Psoas muscle (tissue), 7 donors: ENCODE measurements at regions not wholly inside any gene's neighbourhood (a gene's known extent, or its start where the extent isn't known, plus 50 kb on each side); places are given as distances from the start of the nearest gene placed in this dataset.

ENCODE experiments used
- ATAC-seq, 4 donors: fragments of 200-7000 bp; cut with Tn5 transposase; one replicate each; pipeline ENCODE4 v1.9.1; 2020; ENCODE audit warnings: moderate library complexity in 3 of 4, mild to moderate bottlenecking in 2 of 4
- DNase-seq, 2 donors: peaks; one replicate each; pipeline ENCODE4 v3.0.0-alpha.2; 2020
- H3K27ac ChIP-seq: fragments of 200-600 bp; one replicate; pipeline ENCODE4 v1.8.0; 2022
- H3K27me3 ChIP-seq, 3 donors: fragments of 200-600 bp in 1 of 3; one replicate each; pipeline versions ENCODE4 v1.6.1 to v1.8.0; 2013 to 2022; ENCODE audit warnings: low read length in 2 of 3, mild to moderate bottlenecking in 2 of 3, moderate library complexity in 1 of 3; ENCODE audit not compliant: insufficient read depth in 3 of 3
- H3K36me3 ChIP-seq, 2 donors: fragments of 200-600 bp in 1 of 2; one replicate each; pipeline versions ENCODE4 v1.6.1 to v1.8.0; 2013 to 2022; ENCODE audit warnings: low read depth in 1 of 2, mild to moderate bottlenecking in 1 of 2, moderate library complexity in 1 of 2; ENCODE audit not compliant: insufficient read depth in 1 of 2
- H3K4me1 ChIP-seq: fragments of 200-600 bp; one replicate; pipeline ENCODE4 v1.8.0; 2022
- H3K4me3 ChIP-seq: fragments of 200-600 bp; one replicate; pipeline ENCODE4 v1.8.0; 2022; ENCODE audit warnings: mild to moderate bottlenecking
- H3K9me3 ChIP-seq: fragments of 200-600 bp; one replicate; pipeline ENCODE4 v1.8.0; 2022
- WGBS, 3 donors: extraction: QIAGEN DNeasy Blood & Tissue Kit; methylation state at CpG; one replicate each; pipeline versions ENCODE4 v1.1.6 to v1.1.7; 2013; 5-methylcytosine and 5-hydroxymethylcytosine counted together
- intact Hi-C, 2 donors: fragments of 100-400 bp; cut with DNase I; formaldehyde crosslinking; loops; one replicate each; pipeline versions ENCODE4 v1.11.0 to v1.14.2; 2022
- TF ChIP-seq, protein P1 (sequence below): fragments of 200-600 bp; IDR thresholded peaks from one replicate; pipeline ENCODE4 v1.8.0; 2022; ENCODE audit warnings: antibody characterized with exemption
- donor health status: healthy with polysubstance abuse.
- donor health status: DM: no; HTN: no; CAD: no; lungs with moderate emphysema.
- donor health status: Bipolar disorder and iron deficiency.
- donor health status: healthy.
- donor health status: DM: yes; HTN: yes; CAD: no.
- donor health status: DM: no; HTN: no; CAD: no.
- donor health status: DM: yes; HTN: yes; CAD: no.

DNA sequence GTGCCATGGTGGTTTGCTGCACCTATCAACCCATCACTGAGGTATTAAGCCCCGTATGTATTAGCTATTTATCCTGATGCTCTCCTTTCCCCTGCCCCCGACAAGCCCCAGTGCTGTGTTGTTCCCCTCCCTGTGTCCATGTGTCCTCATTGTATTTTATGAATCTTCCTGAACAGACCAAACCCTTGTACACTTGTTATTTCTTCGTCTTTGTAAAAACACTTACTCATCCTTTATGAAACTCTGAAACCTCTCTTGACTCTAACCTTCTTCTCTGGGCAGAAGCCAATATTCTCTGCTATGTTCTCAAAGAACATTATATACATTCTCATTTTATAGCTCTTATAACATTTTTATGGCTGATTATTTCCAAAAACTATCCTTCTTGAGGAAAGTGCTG is 746.9 kb downstream of the EFNB2 start:
- Histone ChIP-seq H3K27me3 (no peaks in the 10 kb centered on the region), H3K27ac (no peak overlapping the region), H3K36me3 (no peaks in the 10 kb centered on the region), H3K4me1 (no peaks in the 10 kb centered on the region), H3K9me3 (no peaks in the 10 kb centered on the region), H3K4me3 (no peak overlapping the region)
- no peak for ATAC-seq
- intact Hi-C loops: no loop called here
- DNase-seq: no peak
- 93% methylated on average over 3 of the region's 3 CpGs for WGBS, 3 donors
- TF ChIP-seq, protein P1, sequence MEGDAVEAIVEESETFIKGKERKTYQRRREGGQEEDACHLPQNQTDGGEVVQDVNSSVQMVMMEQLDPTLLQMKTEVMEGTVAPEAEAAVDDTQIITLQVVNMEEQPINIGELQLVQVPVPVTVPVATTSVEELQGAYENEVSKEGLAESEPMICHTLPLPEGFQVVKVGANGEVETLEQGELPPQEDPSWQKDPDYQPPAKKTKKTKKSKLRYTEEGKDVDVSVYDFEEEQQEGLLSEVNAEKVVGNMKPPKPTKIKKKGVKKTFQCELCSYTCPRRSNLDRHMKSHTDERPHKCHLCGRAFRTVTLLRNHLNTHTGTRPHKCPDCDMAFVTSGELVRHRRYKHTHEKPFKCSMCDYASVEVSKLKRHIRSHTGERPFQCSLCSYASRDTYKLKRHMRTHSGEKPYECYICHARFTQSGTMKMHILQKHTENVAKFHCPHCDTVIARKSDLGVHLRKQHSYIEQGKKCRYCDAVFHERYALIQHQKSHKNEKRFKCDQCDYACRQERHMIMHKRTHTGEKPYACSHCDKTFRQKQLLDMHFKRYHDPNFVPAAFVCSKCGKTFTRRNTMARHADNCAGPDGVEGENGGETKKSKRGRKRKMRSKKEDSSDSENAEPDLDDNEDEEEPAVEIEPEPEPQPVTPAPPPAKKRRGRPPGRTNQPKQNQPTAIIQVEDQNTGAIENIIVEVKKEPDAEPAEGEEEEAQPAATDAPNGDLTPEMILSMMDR: no peak

DNA sequence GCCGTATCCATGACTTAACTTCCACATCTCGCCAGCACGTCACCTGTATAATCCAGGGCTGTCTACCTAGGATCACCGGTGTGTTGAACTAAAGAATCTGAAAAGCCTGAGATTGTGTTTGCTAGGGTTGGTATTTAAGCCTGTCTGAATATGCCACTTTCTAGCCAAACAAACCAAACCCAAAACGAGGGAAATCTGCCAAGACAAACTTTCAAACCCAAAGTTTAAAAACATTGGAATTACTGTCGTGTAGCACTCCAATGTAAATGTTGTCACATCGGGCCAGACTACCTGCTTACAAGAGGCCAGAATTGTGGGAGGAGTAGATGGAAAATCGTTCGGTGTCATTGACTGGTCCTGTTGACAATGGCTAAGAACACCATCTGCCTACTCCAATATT is 747.8 kb downstream of the EFNB2 start:
- Histone ChIP-seq H3K27me3 (no peaks in the 10 kb centered on the region), H3K4me1 (no peaks in the 10 kb centered on the region), H3K27ac (no peak overlapping the region), H3K4me3 (no peak overlapping the region), H3K9me3 (no peaks in the 10 kb centered on the region), H3K36me3 (no peaks in the 10 kb centered on the region)
- TF ChIP-seq, protein P1: no peak
- intact Hi-C loops: no loop called here
- ATAC-seq (no peak), DNase-seq (no peak)
- 81 to 85% (median 85%) methylated on average over 9 of the region's 9 CpGs for WGBS, 3 donors

DNA sequence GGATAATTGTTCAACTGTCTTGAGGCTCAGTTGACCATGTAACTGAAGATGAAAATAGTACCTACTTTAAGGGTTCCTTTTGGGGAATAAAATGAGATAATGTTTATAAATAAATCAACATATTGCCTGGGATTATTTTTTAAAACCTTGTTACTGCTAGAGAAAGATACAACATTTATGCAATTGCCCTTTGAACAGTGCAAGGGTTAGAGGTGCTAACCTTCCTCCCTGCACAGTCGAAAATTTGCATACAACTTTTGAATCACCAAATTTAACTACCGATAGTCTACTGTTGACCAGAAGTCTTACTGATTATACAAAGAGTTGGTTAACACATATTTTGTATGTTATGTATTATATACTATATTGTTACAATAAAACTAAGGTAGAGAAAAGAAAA is 750.0 kb downstream of the EFNB2 start:
- no peaks in the 10 kb centered on the region for H3K27me3 ChIP-seq
- no peak for ATAC-seq
- intact Hi-C loops: no loop called here
- 84 to 90% (median 90%) methylated on average over 2 of the region's 2 CpGs for WGBS, 3 donors
- no peak overlapping the region for H3K27ac ChIP-seq
- H3K4me3 ChIP-seq: no peak overlapping the region
- H3K4me1 ChIP-seq: no peaks in the 10 kb centered on the region
- no peaks in the 10 kb centered on the region for H3K36me3 ChIP-seq
- TF ChIP-seq, protein P1: no peak
- no peak for DNase-seq
- no peaks in the 10 kb centered on the region for H3K9me3 ChIP-seq

DNA sequence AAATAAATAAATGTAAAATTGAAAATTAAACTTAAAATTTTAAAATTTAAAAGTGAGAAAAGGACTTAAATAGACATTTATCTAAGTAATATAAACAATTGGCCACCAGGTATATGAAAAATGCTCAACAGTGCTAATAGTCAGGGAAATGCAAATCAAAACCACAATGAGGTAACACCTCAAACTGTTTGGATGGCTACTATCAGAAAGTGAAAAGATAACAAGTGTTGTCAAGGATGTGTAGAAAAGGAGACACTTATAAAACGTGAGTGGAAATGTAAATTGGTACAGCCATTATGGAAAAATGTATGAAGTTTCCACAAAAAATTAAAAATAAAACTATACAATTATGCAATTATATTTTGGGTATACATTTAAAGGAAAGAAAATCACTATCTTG is 752.2 kb downstream of the EFNB2 start:
- ATAC-seq (no peak), DNase-seq (no peak)
- no peak overlapping the region for H3K27ac ChIP-seq
- H3K4me1 ChIP-seq: no peaks in the 10 kb centered on the region
- no peaks in the 10 kb centered on the region for H3K27me3 ChIP-seq
- intact Hi-C loops: no loop called here
- H3K4me3 ChIP-seq: no peak overlapping the region
- H3K36me3 ChIP-seq: no peaks in the 10 kb centered on the region
- TF ChIP-seq, protein P1: no peak
- no peaks in the 10 kb centered on the region for H3K9me3 ChIP-seq
- 59 to 80% (median 79%) methylated on average over 1 of the region's 1 CpG for WGBS, 3 donors

DNA sequence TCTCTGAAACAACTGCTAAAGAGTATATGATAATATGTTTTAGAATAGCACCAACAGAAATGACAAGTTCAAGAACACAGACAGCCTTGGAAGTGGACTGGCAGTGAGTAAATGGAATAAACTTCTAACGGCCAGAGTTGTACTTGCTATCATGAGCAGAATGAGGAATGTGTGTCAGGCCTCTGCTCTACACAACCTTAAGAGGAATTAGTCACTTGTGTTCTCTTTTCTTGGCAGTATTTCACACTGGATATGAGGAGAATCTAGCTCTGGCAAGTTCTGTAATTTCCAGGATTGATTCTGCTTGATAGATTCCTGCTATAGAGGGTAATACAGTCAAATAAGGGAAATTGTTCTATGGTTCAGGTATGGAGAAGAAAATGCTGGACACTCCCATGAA is 757.3 kb downstream of the EFNB2 start:
- intact Hi-C loops: no loop called here
- DNase-seq (no peak), ATAC-seq (no peak)
- Histone ChIP-seq H3K4me3 (no peak overlapping the region), H3K36me3 (no peaks in the 10 kb centered on the region), H3K27me3 (no peaks in the 10 kb centered on the region), H3K27ac (no peak overlapping the region), H3K9me3 (no peaks in the 10 kb centered on the region), H3K4me1 (no peaks in the 10 kb centered on the region)
- WGBS, 3 donors: 34 to 45% (median 43%) methylated on average over 1 of the region's 1 CpG
- TF ChIP-seq, protein P1: no peak
